ENCODE measurements at regions not wholly inside any gene's neighbourhood (a gene's known extent, or its start where the extent isn't known, plus 50 kb on each side); places are given as distances from the start of the nearest gene placed in this dataset.

DNA sequence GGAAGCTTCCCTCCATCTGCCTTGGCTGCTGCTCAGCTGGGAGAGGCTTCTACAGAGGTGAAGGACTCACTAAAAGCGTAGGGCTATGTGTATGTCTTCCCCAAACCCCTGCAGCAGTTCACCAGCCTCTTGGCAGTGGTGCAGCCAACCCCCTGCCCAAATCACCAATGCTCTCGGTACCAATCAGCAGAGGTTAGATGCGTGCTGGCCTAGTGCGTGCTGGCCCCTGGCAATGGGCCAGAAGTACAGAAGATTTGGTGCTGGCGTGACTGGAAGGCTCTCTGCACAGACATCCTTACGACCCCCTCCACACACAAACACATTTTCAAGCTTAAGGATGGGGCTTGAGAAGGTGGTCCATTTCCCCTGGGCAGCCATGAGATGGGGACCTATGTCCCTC, 79.0 kb downstream of the MRPL14 start:
- TF ChIP-seq MAFF (IDR thresholded peaks at IDR 0.05; ENCODE audit: low read length): no peak
- no peak for TF ChIP-seq POLR2A (conservative IDR thresholded peaks at IDR 0.05)
- no peak for TF ChIP-seq PHF20 (IDR thresholded peaks at IDR 0.05; ENCODE audit: partially characterized antibody)
- TF ChIP-seq CTCF (IDR thresholded peaks at IDR 0.05 in 2 of 3, conservative IDR thresholded peaks at IDR 0.05 in 1 of 3; ENCODE audit: insufficient read depth in 2 of 3, low read depth in 1 of 3, low read length in 3 of 3): no peak
- TF ChIP-seq EZH2 (IDR thresholded peaks at IDR 0.05; ENCODE audit: borderline replicate concordance, low read depth, low read length): no peak
- TF ChIP-seq ATF3 (IDR thresholded peaks at IDR 0.05): no peak
- TF ChIP-seq ATF3 (CRISPR knock-in tag; conservative IDR thresholded peaks at IDR 0.05): no peak
- TF ChIP-seq EP300 (IDR thresholded peaks at IDR 0.05; ENCODE audit: low read length): no peak
- TF ChIP-seq, protein P1, sequence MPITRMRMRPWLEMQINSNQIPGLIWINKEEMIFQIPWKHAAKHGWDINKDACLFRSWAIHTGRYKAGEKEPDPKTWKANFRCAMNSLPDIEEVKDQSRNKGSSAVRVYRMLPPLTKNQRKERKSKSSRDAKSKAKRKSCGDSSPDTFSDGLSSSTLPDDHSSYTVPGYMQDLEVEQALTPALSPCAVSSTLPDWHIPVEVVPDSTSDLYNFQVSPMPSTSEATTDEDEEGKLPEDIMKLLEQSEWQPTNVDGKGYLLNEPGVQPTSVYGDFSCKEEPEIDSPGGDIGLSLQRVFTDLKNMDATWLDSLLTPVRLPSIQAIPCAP (CRISPR knock-in tag; IDR thresholded peaks at IDR 0.05; ENCODE audit: borderline replicate concordance): no peak
- no peak for TF ChIP-seq NFXL1 (CRISPR knock-in tag; IDR thresholded peaks at IDR 0.05)
- TF ChIP-seq ZNF12 (CRISPR knock-in tag; IDR thresholded peaks at IDR 0.05): no peak
- TF ChIP-seq ZNF609 (CRISPR knock-in tag; IDR thresholded peaks at IDR 0.05; ENCODE audit: borderline replicate concordance): no peak
- no peak for TF ChIP-seq SMAD1 (IDR thresholded peaks at IDR 0.05; ENCODE audit: low read depth, low read length, partially characterized antibody)
- no peak for TF ChIP-seq ZBTB8A (IDR thresholded peaks at IDR 0.05; ENCODE audit: partially characterized antibody)
- no peak for TF ChIP-seq ZNF436 (CRISPR knock-in tag; IDR thresholded peaks at IDR 0.05)

Data from K562 (cell line).